Esophagus muscularis mucosa (tissue), 3 donors: ENCODE measurements at regions not wholly inside any gene's neighbourhood (a gene's known extent, or its start where the extent isn't known, plus 50 kb on each side); places are given as distances from the start of the nearest gene placed in this dataset.

ENCODE experiments used
- CTCF ChIP-seq, 3 experiments: fragments of 200-600 bp in 2 of 3; fragments of 450-650 bp in 1 of 3; sonication (generic) in 2 of 3; IDR thresholded peaks; one replicate each; pipeline ENCODE4 v1.5.1; 2017 to 2019; ENCODE audit warnings: antibody characterized with exemption in 3 of 3, mild to moderate bottlenecking in 2 of 3, moderate library complexity in 1 of 3
- POLR2A ChIP-seq: fragments of 450-650 bp; IDR thresholded peaks from one replicate; pipeline ENCODE4 v1.6.1; 2017; ENCODE audit warnings: antibody characterized with exemption, moderate library complexity, mild to moderate bottlenecking, low read depth

- no peak for TF ChIP-seq POLR2A
- TF ChIP-seq CTCF (IDR thresholded peaks at IDR 0.05): no peak
Measured at GRCh38 chr12:114921781-114922180, 237.8 kb upstream of the TBX3 start.
